HG03469 (cell line): ENCODE measurements at regions not wholly inside any gene's neighbourhood (a gene's known extent, or its start where the extent isn't known, plus 50 kb on each side); places are given as distances from the start of the nearest gene placed in this dataset.
"Not testable (repeated sequence)": the region's sequence is repeated elsewhere in the genome, so short reads cannot be mapped to it uniquely, and the experiment has no call there.

ENCODE experiments used
- ATAC-seq: cut with Tn5 transposase; IDR thresholded peaks from one replicate; pipeline ENCODE4 v1.9.1; 2021; ENCODE audit warnings: mild to moderate bottlenecking, moderate library complexity, moderate number of reproducible peaks; ENCODE audit not compliant: unreplicated experiment

GRCh38 chr10:120047926-120048325, 155.4 kb downstream of the SEC23IP start:
- no peak for ATAC-seq

GRCh38 chr10:120048391-120048790, 155.9 kb downstream of the SEC23IP start:
- no peak for ATAC-seq

GRCh38 chr10:120051671-120052070, 159.1 kb downstream of the SEC23IP start:
- ATAC-seq: no peak

GRCh38 chr10:120052964-120053702, 160.6 kb downstream of the SEC23IP start:
- no peak for ATAC-seq

- ATAC-seq: not testable (repeated sequence)
Measured at GRCh38 chr10:120059790-120060189, 167.3 kb downstream of the SEC23IP start.

- no peak for ATAC-seq
Measured at GRCh38 chr10:120067427-120067826, 174.9 kb downstream of the SEC23IP start.

- ATAC-seq: no peak
Measured at GRCh38 chr10:120069700-120070099, 177.2 kb downstream of the SEC23IP start.

- ATAC-seq: no peak
Measured at GRCh38 chr10:120075349-120075748, 182.8 kb downstream of the SEC23IP start.

GRCh38 chr10:120076996-120077706, 184.6 kb downstream of the SEC23IP start:
- ATAC-seq: no peak

- ATAC-seq: no peak
Measured at GRCh38 chr10:120077707-120078492, 185.4 kb downstream of the SEC23IP start.

GRCh38 chr10:120085096-120085796, 192.7 kb downstream of the SEC23IP start:
- ATAC-seq: no peak

GRCh38 chr10:120086066-120086465, 193.5 kb downstream of the SEC23IP start:
- no peak for ATAC-seq

GRCh38 chr10:120087109-120087508, 194.6 kb downstream of the SEC23IP start:
- no peak for ATAC-seq

GRCh38 chr10:120095875-120096274, 203.3 kb downstream of the SEC23IP start:
- ATAC-seq: no peak

- ATAC-seq: no peak
Measured at GRCh38 chr10:120097766-120098165, 205.2 kb downstream of the SEC23IP start.

- ATAC-seq: no peak
Measured at GRCh38 chr10:120098232-120098930, 205.9 kb downstream of the SEC23IP start.

- no peak for ATAC-seq
Measured at GRCh38 chr10:120103738-120104560, 211.4 kb downstream of the SEC23IP start.

GRCh38 chr10:120105001-120105400, 212.5 kb downstream of the SEC23IP start:
- no peak for ATAC-seq

- ATAC-seq: no peak
Measured at GRCh38 chr10:120105492-120105891, 213.0 kb downstream of the SEC23IP start.
